ENCODE measurements at regions not wholly inside any gene's neighbourhood (a gene's known extent, or its start where the extent isn't known, plus 50 kb on each side); places are given as distances from the start of the nearest gene placed in this dataset.

DNA sequence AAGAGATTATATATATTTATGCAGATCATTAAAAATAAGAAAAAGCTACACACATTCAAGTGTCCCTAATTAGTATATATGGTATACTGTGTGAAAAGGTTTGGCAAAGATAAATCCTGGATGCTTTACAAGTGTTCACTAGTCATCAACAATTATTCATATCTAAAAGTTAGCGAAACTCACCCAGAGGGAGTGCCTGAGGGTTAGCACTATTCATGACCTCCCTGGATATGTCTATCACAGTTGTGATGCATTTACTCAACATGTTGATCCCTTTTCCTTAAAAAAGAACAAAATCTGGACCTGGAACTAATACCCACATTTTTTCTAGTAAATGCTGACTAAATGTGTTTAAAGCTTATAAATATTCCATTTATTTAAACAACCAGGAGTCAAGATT is 273.0 kb upstream of the SMC2 start:
- TF ChIP-seq, protein P1, sequence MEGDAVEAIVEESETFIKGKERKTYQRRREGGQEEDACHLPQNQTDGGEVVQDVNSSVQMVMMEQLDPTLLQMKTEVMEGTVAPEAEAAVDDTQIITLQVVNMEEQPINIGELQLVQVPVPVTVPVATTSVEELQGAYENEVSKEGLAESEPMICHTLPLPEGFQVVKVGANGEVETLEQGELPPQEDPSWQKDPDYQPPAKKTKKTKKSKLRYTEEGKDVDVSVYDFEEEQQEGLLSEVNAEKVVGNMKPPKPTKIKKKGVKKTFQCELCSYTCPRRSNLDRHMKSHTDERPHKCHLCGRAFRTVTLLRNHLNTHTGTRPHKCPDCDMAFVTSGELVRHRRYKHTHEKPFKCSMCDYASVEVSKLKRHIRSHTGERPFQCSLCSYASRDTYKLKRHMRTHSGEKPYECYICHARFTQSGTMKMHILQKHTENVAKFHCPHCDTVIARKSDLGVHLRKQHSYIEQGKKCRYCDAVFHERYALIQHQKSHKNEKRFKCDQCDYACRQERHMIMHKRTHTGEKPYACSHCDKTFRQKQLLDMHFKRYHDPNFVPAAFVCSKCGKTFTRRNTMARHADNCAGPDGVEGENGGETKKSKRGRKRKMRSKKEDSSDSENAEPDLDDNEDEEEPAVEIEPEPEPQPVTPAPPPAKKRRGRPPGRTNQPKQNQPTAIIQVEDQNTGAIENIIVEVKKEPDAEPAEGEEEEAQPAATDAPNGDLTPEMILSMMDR (conservative IDR thresholded peaks at IDR 0.05), result no peak
- no peak for DNase-seq (ENCODE audit: low read depth, low spot score)
- no peaks in the 10 kb centered on the region for H3K4me1 Mint-ChIP-seq
- no peak overlapping the region for H3K27ac Mint-ChIP-seq (ENCODE audit: unreplicated experiment)
- no peak overlapping the region for H3K4me3 Mint-ChIP-seq
- H3K36me3 Mint-ChIP-seq (ENCODE audit: low read depth), result no peaks in the 10 kb centered on the region
- no peaks in the 10 kb centered on the region for H3K9me3 Mint-ChIP-seq
- no peaks in the 10 kb centered on the region for H3K27me3 Mint-ChIP-seq (ENCODE audit: low read depth)

GRCh38 chr9:103837940-103838339 is 256.2 kb upstream of the SMC2 start:
- no peaks in the 10 kb centered on the region for H3K9me3 Mint-ChIP-seq
- no peaks in the 10 kb centered on the region for H3K27me3 Mint-ChIP-seq (ENCODE audit: low read depth)

DNA sequence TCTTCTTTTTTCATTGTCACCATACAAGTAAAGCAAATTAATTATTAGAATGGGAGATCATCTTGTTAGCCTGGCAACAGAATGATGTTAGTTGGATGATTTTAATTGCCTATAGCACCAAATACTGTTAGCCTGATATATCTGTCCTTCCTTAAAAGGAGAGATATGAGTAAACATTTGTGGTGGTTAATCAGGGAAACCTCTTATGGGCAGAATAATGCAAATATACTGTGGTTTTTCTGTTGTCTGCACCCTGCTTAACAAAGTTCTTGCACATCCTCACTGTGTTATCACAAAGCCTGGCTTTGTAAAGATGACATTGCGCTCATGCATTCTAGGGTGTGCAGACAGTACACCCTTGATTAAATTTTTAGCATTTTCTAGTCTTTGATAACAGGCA is 254.9 kb upstream of the SMC2 start:
- H3K9me3 Mint-ChIP-seq, result no peaks in the 10 kb centered on the region
- H3K27ac Mint-ChIP-seq (ENCODE audit: unreplicated experiment), result no peak overlapping the region
- DNase-seq (ENCODE audit: low read depth, low spot score), result no peak
- H3K4me3 Mint-ChIP-seq, result no peak overlapping the region
- H3K27me3 Mint-ChIP-seq (ENCODE audit: low read depth), result no peaks in the 10 kb centered on the region
- H3K4me1 Mint-ChIP-seq, result no peaks in the 10 kb centered on the region
- H3K36me3 Mint-ChIP-seq (ENCODE audit: low read depth), result no peaks in the 10 kb centered on the region
- TF ChIP-seq, protein P1 (conservative IDR thresholded peaks at IDR 0.05), result no peak

More at GRCh38 chr9:103837940-103838339, 256.2 kb upstream of the SMC2 start:
- no peak overlapping the region for H3K27ac Mint-ChIP-seq (ENCODE audit: unreplicated experiment)
- H3K4me1 Mint-ChIP-seq, result no peaks in the 10 kb centered on the region
- no peak overlapping the region for H3K4me3 Mint-ChIP-seq
- no peak for DNase-seq (ENCODE audit: low read depth, low spot score)
- no peaks in the 10 kb centered on the region for H3K36me3 Mint-ChIP-seq (ENCODE audit: low read depth)
- TF ChIP-seq, protein P1 (conservative IDR thresholded peaks at IDR 0.05), result no peak

- H3K27ac Mint-ChIP-seq (ENCODE audit: unreplicated experiment), result no peak overlapping the region
- TF ChIP-seq, protein P1 (conservative IDR thresholded peaks at IDR 0.05), result no peak
- no peaks in the 10 kb centered on the region for H3K4me1 Mint-ChIP-seq
- no peak for DNase-seq (ENCODE audit: low read depth, low spot score)
- no peaks in the 10 kb centered on the region for H3K36me3 Mint-ChIP-seq (ENCODE audit: low read depth)
- no peaks in the 10 kb centered on the region for H3K27me3 Mint-ChIP-seq (ENCODE audit: low read depth)
- H3K9me3 Mint-ChIP-seq, result no peaks in the 10 kb centered on the region
- no peak overlapping the region for H3K4me3 Mint-ChIP-seq
These were observed 226.2 kb upstream of the SMC2 start for GRCh38 chr9:103867886-103868285.

- DNase-seq (ENCODE audit: low read depth, low spot score), result no peak
- TF ChIP-seq, protein P1 (conservative IDR thresholded peaks at IDR 0.05), result no peak
- Mint-ChIP-seq H3K9me3 (no peaks in the 10 kb centered on the region), H3K27ac (ENCODE audit: unreplicated experiment) (no peak overlapping the region), H3K27me3 (ENCODE audit: low read depth) (no peaks in the 10 kb centered on the region), H3K4me3 (no peak overlapping the region), H3K36me3 (ENCODE audit: low read depth) (no peaks in the 10 kb centered on the region), H3K4me1 (no peaks in the 10 kb centered on the region)
These were observed 221.3 kb upstream of the SMC2 start for GRCh38 chr9:103872811-103873210.

DNA sequence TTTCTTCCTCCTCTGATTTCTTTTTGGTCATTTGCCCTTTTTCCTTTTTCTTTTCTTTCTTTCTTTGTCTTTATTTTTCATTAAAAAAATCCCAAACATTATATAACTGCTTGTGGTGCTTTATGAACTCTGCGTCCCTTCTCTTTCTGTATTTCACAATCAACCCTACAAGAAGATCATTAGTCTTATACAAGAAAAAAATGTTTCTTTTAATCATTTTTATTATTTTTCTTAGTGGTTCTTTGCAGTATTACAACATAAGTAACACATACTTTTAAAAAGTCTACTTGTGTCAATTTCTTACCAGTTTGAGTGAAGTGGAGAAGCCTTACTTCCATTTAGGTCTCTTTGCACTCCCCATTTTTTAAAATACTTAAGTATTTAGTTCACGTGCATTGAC is 212.7 kb upstream of the SMC2 start:
- Mint-ChIP-seq H3K36me3 (ENCODE audit: low read depth) (no peaks in the 10 kb centered on the region), H3K9me3 (no peaks in the 10 kb centered on the region), H3K27ac (ENCODE audit: unreplicated experiment) (no peak overlapping the region), H3K27me3 (ENCODE audit: low read depth) (no peaks in the 10 kb centered on the region), H3K4me1 (no peaks in the 10 kb centered on the region), H3K4me3 (no peak overlapping the region)
- DNase-seq (ENCODE audit: low read depth, low spot score), result no peak
- TF ChIP-seq, protein P1 (conservative IDR thresholded peaks at IDR 0.05), result no peak
